Subcutaneous abdominal adipose tissue (tissue), 5 donors: ENCODE measurements at regions not wholly inside any gene's neighbourhood (a gene's known extent, or its start where the extent isn't known, plus 50 kb on each side); places are given as distances from the start of the nearest gene placed in this dataset.
"Not testable (repeated sequence)": the region's sequence is repeated elsewhere in the genome, so short reads cannot be mapped to it uniquely, and the experiment has no call there.

ENCODE experiments used
- H3K27ac ChIP-seq: one replicate; pipeline ENCODE4 v1.7.0; 2013; ENCODE audit warnings: low read depth, mild to moderate bottlenecking, inconsistent platforms, low read length, moderate library complexity
- H3K27me3 ChIP-seq, 5 donors: one replicate each; pipeline ENCODE4 v1.7.0; 2013; ENCODE audit warnings: low read length in 5 of 5, inconsistent platforms in 1 of 5; ENCODE audit not compliant: control insufficient read depth in 5 of 5, insufficient read depth in 4 of 5
- H3K36me3 ChIP-seq, 5 donors: one replicate each; pipeline ENCODE4 v1.7.0; 2013; ENCODE audit warnings: low read length in 5 of 5; ENCODE audit not compliant: control insufficient read depth in 5 of 5, insufficient read depth in 5 of 5
- H3K4me1 ChIP-seq, 5 donors: one replicate each; pipeline ENCODE4 v1.7.0; 2013; ENCODE audit warnings: low read length in 5 of 5, mild to moderate bottlenecking in 3 of 5, moderate library complexity in 1 of 5; ENCODE audit not compliant: control insufficient read depth in 5 of 5, insufficient read depth in 5 of 5
- H3K4me3 ChIP-seq, 5 donors: one replicate each; pipeline ENCODE4 v1.7.0; 2013; ENCODE audit warnings: low read length in 5 of 5, low read depth in 1 of 5
- H3K9ac ChIP-seq, 5 donors: one replicate each; pipeline ENCODE4 v1.7.0; 2013; ENCODE audit warnings: low read length in 5 of 5, mild to moderate bottlenecking in 4 of 5, moderate library complexity in 3 of 5
- H3K9me3 ChIP-seq, 5 donors: one replicate each; pipeline ENCODE4 v1.7.0; 2013; ENCODE audit warnings: low read length in 5 of 5; ENCODE audit not compliant: control insufficient read depth in 5 of 5
- donor health status: healthy.
- donor health status: healthy.
- donor health status: healthy.
- donor health status: healthy.
- donor health status: healthy.

DNA sequence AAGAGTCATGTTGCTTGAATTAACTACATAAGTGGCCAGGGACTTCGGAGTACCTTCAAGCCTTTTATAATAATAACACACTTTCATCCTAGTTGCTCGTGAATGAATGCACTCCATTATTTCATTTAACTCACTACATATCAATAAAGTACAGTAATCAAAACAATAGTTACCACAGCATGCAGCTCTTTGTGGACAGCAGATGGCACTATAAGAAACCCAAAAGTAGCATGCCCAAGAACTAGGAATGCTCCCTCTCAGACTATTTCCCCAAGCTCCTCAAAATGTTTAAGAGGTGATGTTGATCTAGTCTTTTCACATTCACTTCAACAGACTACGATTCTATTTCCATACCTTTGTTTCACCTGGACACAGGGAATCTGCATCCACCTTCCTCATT is 500.8 kb upstream of the DIAPH2 start:
- H3K36me3 ChIP-seq = no peaks in the 10 kb centered on the region

DNA sequence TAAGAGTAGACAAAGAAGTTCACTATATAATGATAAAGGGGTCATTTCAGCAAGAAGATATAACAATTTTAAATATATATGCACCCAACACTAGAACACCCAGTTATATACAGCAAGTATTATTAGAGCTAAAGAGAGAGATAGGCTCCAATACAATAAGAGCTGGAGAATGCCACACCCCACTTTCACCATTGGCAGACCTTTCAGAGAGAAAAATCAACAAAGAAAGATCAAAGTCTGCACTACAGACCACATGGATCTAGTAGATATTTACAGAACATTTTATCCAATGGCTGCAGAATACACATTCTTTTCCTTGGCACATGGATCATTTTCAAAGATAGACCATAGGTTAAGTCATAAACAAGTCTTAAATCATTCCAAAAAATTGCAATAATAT is 479.7 kb upstream of the DIAPH2 start:
- no peak overlapping the region for H3K27ac ChIP-seq
- H3K9me3 ChIP-seq = peaks cover 0 to 6% (median 0%) of the 10 kb centered on the region in 5 donors
- no peak overlapping the region for H3K4me3 ChIP-seq
- H3K4me1 ChIP-seq = no peaks in the 10 kb centered on the region
- H3K9ac ChIP-seq = no peak overlapping the region
- peaks cover 2 to 7% (median 5%) of the 10 kb centered on the region in 5 donors for H3K27me3 ChIP-seq
- H3K36me3 ChIP-seq = no peaks in the 10 kb centered on the region

More for the DNA sequence above, 500.8 kb upstream of the DIAPH2 start:
- Histone ChIP-seq H3K4me3 (no peak overlapping the region), H3K27ac (no peak overlapping the region), H3K27me3 (peaks cover 0 to 2% (median 0%) of the 10 kb centered on the region in 5 donors), H3K4me1 (no peaks in the 10 kb centered on the region), H3K9me3 (no peaks in the 10 kb centered on the region), H3K9ac (no peak overlapping the region)

DNA sequence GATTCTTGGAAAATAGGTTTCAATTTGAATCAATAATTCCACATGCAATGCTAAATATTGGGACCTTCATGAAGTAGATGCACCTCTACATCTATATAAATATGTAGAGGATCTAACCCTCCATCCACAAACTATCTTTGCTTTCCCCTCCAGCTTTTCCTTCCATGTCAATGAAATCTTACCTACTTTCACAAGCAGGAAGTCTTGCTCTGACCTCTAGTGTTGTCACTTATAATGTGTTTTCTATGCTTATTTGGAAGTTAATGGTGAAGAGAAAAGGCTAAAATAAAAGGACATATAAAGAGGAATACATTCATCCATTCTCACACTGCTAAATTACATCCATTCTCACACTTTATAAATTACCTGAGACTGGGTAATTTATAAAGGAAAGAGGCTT is 472.7 kb upstream of the DIAPH2 start:
- H3K36me3 ChIP-seq = no peaks in the 10 kb centered on the region
- peaks cover 0 to 17% (median 9%) of the 10 kb centered on the region in 5 donors for H3K9me3 ChIP-seq
- H3K9ac ChIP-seq = no peak overlapping the region
- no peak overlapping the region for H3K27ac ChIP-seq
- peaks cover 0 to 4% (median 0%) of the 10 kb centered on the region in 5 donors for H3K27me3 ChIP-seq
- no peak overlapping the region for H3K4me3 ChIP-seq
- H3K4me1 ChIP-seq = no peaks in the 10 kb centered on the region

DNA sequence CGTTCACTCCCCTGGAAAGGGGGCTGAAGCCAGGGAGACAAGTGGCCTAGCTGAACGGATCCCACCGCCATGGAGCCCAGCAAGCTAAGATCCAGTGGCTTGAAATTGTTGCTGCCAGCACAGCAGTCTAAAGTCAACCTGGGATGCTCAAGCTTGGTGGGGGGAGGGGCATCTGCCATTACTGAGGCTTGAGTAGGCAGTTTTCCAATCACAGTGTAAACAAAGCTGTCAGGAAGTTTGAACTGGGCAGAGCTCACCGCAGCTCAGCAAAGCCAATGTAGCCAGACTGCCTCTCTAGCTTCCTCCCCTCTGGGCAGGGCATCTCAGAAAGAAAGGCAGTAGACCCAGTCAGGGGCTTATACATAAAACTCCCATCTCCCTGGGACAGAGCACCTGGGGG is 470.0 kb upstream of the DIAPH2 start:
- H3K4me3 ChIP-seq, H3K27me3 ChIP-seq, H3K4me1 ChIP-seq: not testable (repeated sequence)

DNA sequence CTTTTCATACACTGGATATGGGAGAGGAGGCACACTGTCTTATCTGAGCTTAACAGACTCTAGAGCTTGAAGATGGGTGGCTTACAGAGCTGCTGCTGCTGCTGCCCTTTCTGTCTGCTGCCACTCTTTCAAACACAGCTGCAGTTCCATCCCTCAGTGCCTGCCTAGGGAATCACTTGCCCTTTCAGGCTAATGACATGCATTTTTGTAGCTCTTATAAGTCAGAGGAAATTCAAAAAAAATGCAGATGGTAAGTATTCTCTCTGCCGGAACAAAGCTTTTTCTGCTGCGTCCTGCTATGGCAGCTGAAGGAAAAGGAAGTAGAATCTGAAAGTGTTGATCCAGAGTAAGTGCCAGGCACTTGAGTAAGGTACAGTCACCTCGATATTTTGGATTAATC is 460.4 kb upstream of the DIAPH2 start:
- no peaks in the 10 kb centered on the region for H3K4me1 ChIP-seq
- H3K27ac ChIP-seq = no peak overlapping the region
- H3K9me3 ChIP-seq = no peaks in the 10 kb centered on the region
- H3K9ac ChIP-seq = no peak overlapping the region
- H3K4me3 ChIP-seq = no peak overlapping the region
- H3K27me3 ChIP-seq = peaks cover 0 to 4% (median 0%) of the 10 kb centered on the region in 5 donors
- no peaks in the 10 kb centered on the region for H3K36me3 ChIP-seq

More for the DNA sequence above, 470.0 kb upstream of the DIAPH2 start:
- H3K9me3 ChIP-seq = peaks cover 0 to 17% (median 9%) of the 10 kb centered on the region in 5 donors
- not testable (repeated sequence) for H3K27ac ChIP-seq, H3K9ac ChIP-seq, H3K36me3 ChIP-seq

DNA sequence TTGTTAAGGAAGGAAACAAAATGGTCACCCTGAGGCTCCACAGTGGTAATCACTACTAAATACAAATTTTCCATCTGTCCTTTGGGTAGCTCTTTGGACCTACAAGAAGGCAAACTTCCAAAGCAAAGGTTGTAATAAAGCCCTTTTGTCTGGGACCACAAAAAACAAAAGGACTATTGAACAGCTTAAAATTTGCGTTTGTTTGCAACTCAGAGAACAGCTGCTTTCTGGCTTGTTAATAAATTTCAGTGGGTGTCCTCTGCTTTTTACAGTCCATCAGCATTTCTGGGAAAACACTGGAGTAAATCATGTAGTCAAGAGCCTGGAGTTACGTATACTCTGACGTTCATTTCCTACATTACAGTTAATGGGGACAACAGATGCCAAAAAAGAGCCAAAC is 439.7 kb upstream of the DIAPH2 start:
- no peak overlapping the region for H3K4me3 ChIP-seq
- H3K36me3 ChIP-seq = no peaks in the 10 kb centered on the region
- no peak overlapping the region for H3K27ac ChIP-seq
- H3K27me3 ChIP-seq = no peaks in the 10 kb centered on the region
- H3K9ac ChIP-seq = no peak overlapping the region
- H3K9me3 ChIP-seq = no peaks in the 10 kb centered on the region
- peaks cover 0 to 5% (median 0%) of the 10 kb centered on the region in 5 donors for H3K4me1 ChIP-seq

DNA sequence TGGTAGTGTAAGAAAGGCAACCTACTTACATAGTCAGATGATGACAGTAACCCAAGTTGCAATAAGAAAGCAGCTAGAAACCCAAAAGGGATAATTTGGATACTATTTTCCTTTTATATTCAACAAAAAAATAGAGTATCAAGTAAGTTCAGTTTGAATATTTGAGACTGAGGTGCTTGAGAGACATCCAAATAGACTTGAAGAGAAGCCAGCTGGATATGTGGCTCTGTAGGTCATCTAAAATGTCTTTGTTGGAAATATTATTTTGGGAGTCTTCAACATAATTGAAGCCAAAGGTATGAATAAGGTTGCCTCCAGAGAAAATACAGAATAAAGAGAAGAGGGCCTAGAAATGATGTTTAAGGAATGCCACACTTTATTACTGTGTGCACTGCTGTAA is 438.2 kb upstream of the DIAPH2 start:
- H3K27me3 ChIP-seq = no peaks in the 10 kb centered on the region

More for the DNA sequence above, 438.2 kb upstream of the DIAPH2 start:
- Histone ChIP-seq H3K27ac (no peak overlapping the region), H3K9me3 (no peaks in the 10 kb centered on the region), H3K9ac (no peak overlapping the region), H3K4me3 (no peak overlapping the region), H3K36me3 (no peaks in the 10 kb centered on the region), H3K4me1 (peaks cover 0 to 5% (median 0%) of the 10 kb centered on the region in 5 donors)
